ENCODE measurements at regions not wholly inside any gene's neighbourhood (a gene's known extent, or its start where the extent isn't known, plus 50 kb on each side); places are given as distances from the start of the nearest gene placed in this dataset.

- H3K36me3 Mint-ChIP-seq (ENCODE audit: low read depth), result no peaks in the 10 kb centered on the region
- no peak for DNase-seq
- H3K4me1 Mint-ChIP-seq, result no peaks in the 10 kb centered on the region
- ChIA-PET POLR2A (no interaction called here), CTCF (no interaction called here)
- H3K27ac Mint-ChIP-seq, result no peak overlapping the region
- H3K27me3 Mint-ChIP-seq, result no peaks in the 10 kb centered on the region
- no peak overlapping the region for H3K4me3 Mint-ChIP-seq
- no peaks in the 10 kb centered on the region for H3K9me3 Mint-ChIP-seq
Observed at GRCh38 chrY:8202837-8203236, 1134.4 kb upstream of the TSPY4 start.

DNA sequence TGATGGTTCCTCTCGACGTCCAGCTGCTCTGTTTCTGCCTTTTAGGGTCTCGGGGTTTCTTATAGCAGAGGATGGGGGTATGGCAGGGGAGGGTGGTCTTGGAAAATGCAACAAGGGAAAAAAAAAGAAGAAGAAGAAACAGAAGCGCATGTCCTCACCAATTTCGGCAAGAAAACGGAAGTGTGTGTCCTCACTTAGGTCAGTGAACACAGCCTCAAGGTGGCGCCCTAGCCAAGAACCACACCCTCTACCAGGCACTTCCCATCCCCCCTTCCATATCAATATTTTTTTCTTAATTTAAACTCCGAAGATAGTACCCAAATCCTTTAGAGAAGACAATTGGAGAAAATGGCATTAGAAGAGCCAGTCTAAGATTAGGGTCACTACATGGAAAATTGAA lies 1096.1 kb upstream of the TSPY4 start:
- ChIA-PET POLR2A (no interaction called here), CTCF (no interaction called here)
- no peak for DNase-seq
- Mint-ChIP-seq H3K27me3 (no peaks in the 10 kb centered on the region), H3K4me1 (no peaks in the 10 kb centered on the region), H3K4me3 (no peak overlapping the region), H3K9me3 (no peaks in the 10 kb centered on the region), H3K27ac (no peak overlapping the region), H3K36me3 (ENCODE audit: low read depth) (no peaks in the 10 kb centered on the region)

GRCh38 chrY:8273807-8274206 lies 1063.5 kb upstream of the TSPY4 start:
- POLR2A ChIA-PET, result no interaction called here
- no peaks in the 10 kb centered on the region for H3K36me3 Mint-ChIP-seq (ENCODE audit: low read depth)
- H3K27me3 Mint-ChIP-seq, result peaks cover 1% of the 10 kb centered on the region
- H3K9me3 Mint-ChIP-seq, result no peaks in the 10 kb centered on the region
- no peaks in the 10 kb centered on the region for H3K4me1 Mint-ChIP-seq
- no peak for DNase-seq
- H3K4me3 Mint-ChIP-seq, result no peak overlapping the region
- no peak overlapping the region for H3K27ac Mint-ChIP-seq
- CTCF ChIA-PET, result no interaction called here

DNA sequence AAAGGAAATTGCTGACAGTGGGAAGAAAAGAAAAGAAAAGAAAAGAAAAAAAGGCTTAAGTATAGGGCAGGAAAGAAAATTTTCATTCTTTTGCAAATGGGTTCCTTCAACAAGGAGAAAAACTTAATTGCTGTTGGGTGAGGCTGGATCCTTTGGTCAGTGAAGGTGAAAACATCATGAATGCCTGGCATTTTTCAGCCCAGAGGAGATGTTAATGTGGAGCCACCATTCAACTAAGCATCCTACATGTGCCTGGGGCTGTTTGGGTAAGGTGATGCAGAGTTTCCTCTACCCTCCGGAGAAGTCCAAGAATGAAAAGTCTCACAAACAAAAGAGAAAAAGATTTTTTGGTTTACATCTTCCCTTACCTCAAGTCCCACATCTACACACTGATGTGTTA lies 1032.2 kb upstream of the TSPY4 start:
- POLR2A ChIA-PET, result no interaction called here
- no peaks in the 10 kb centered on the region for H3K9me3 Mint-ChIP-seq
- DNase-seq, result no peak
- no peak overlapping the region for H3K4me3 Mint-ChIP-seq
- H3K27ac Mint-ChIP-seq, result no peak overlapping the region
- H3K4me1 Mint-ChIP-seq, result no peaks in the 10 kb centered on the region
- no peaks in the 10 kb centered on the region for H3K27me3 Mint-ChIP-seq
- no peaks in the 10 kb centered on the region for H3K36me3 Mint-ChIP-seq (ENCODE audit: low read depth)
- CTCF ChIA-PET, result no interaction called here

DNA sequence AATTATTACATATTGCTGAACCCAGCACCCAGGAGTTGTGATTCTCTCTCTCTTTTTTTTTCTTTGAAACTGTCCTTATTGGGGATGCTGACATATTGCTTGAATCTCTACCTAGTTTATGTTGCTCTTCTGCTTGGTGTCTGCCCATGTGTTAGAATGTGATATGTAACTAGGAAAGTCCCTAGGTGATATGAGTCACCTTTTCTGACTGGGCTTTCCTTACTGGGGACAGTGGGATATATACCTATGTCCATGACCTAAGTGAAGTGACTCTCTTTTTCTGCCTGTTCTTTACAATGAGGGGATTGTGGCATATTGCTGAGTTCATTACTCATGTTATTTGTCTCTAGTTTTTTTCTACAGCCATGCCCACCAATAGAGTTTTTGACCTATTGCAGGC lies 1013.2 kb upstream of the TSPY4 start:
- no peak overlapping the region for H3K4me3 Mint-ChIP-seq
- H3K27me3 Mint-ChIP-seq, result no peaks in the 10 kb centered on the region
- no peaks in the 10 kb centered on the region for H3K4me1 Mint-ChIP-seq
- ChIA-PET CTCF (no interaction called here), POLR2A (no interaction called here)
- no peak for DNase-seq
- no peak overlapping the region for H3K27ac Mint-ChIP-seq
- H3K36me3 Mint-ChIP-seq (ENCODE audit: low read depth), result no peaks in the 10 kb centered on the region
- H3K9me3 Mint-ChIP-seq, result no peaks in the 10 kb centered on the region

GRCh38 chrY:8326944-8327343 lies 1010.3 kb upstream of the TSPY4 start:
- Mint-ChIP-seq H3K36me3 (ENCODE audit: low read depth) (no peaks in the 10 kb centered on the region), H3K9me3 (no peaks in the 10 kb centered on the region), H3K4me1 (no peaks in the 10 kb centered on the region), H3K4me3 (no peak overlapping the region), H3K27ac (no peak overlapping the region), H3K27me3 (no peaks in the 10 kb centered on the region)
- no peak for DNase-seq
- POLR2A ChIA-PET, result no interaction called here
- CTCF ChIA-PET, result no interaction called here

DNA sequence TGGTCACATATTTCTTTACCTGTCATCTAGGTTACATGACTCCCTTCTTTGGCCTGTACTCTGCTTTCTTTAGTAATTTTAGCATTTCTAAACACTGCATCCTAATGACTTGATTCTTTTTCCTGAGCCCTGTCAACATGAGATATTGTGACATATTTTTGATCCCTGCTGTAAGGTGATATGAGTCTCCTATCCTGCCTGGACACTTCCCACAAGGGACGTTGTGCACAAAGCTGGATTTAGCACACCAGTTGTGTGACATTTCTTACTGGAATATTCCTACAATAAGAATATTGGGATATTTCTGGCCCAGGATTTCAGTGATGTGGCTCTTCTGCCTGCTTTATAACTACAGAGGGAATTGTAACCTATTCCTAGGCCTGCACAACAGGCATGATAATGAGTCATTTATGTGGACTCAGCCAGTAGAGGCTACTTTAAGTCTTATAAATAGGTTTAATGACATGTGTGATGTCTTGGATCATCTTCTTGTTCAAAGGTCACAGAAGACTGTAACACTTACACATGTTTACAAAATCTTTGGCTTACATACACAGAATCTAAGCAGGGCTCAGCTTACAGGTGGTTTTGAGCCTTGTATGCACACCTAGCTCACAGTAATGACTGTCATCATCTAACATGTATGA lies 1009.4 kb upstream of the TSPY4 start:
- no peaks in the 10 kb centered on the region for H3K9me3 Mint-ChIP-seq
- ChIA-PET CTCF (no interaction called here), POLR2A (no interaction called here)
- H3K4me1 Mint-ChIP-seq, result no peaks in the 10 kb centered on the region
- no peaks in the 10 kb centered on the region for H3K27me3 Mint-ChIP-seq
- no peak overlapping the region for H3K4me3 Mint-ChIP-seq
- no peaks in the 10 kb centered on the region for H3K36me3 Mint-ChIP-seq (ENCODE audit: low read depth)
- H3K27ac Mint-ChIP-seq, result no peak overlapping the region
- DNase-seq, result no peak

- H3K27ac Mint-ChIP-seq, result no peak overlapping the region
- no peaks in the 10 kb centered on the region for H3K36me3 Mint-ChIP-seq (ENCODE audit: low read depth)
- CTCF ChIA-PET, result no interaction called here
- DNase-seq, result no peak
- H3K9me3 Mint-ChIP-seq, result no peaks in the 10 kb centered on the region
- H3K4me1 Mint-ChIP-seq, result no peaks in the 10 kb centered on the region
- POLR2A ChIA-PET, result no interaction called here
- H3K4me3 Mint-ChIP-seq, result no peak overlapping the region
- H3K27me3 Mint-ChIP-seq, result no peaks in the 10 kb centered on the region
Observed at GRCh38 chrY:8329431-8329830, 1007.8 kb upstream of the TSPY4 start.

DNA sequence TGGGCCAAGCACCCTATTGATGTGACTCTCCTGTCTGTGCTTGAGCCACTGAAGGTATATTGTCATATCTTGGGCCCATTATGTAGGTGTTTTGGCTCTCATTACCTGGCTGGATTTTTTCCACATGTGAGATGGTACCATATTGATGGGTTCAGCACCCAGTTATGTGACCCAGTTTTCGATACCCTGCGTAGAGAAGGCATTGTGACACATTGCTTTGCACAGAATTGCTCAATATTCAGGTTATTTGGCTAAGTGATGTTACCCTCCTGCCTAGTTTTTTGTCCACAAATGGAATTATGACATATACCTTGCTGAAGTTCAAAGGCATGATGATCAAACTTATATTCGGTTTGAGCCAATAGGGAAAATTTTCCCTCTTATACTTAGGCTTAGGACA lies 1007.3 kb upstream of the TSPY4 start:
- DNase-seq, result no peak
- no peak overlapping the region for H3K4me3 Mint-ChIP-seq
- no peaks in the 10 kb centered on the region for H3K4me1 Mint-ChIP-seq
- no peaks in the 10 kb centered on the region for H3K9me3 Mint-ChIP-seq
- H3K36me3 Mint-ChIP-seq (ENCODE audit: low read depth), result no peaks in the 10 kb centered on the region
- ChIA-PET POLR2A (no interaction called here), CTCF (no interaction called here)
- no peaks in the 10 kb centered on the region for H3K27me3 Mint-ChIP-seq
- H3K27ac Mint-ChIP-seq, result no peak overlapping the region

- CTCF ChIA-PET, result no interaction called here
- Mint-ChIP-seq H3K27ac (no peak overlapping the region), H3K4me3 (no peak overlapping the region), H3K27me3 (no peaks in the 10 kb centered on the region), H3K4me1 (no peaks in the 10 kb centered on the region), H3K36me3 (ENCODE audit: low read depth) (no peaks in the 10 kb centered on the region), H3K9me3 (no peaks in the 10 kb centered on the region)
- POLR2A ChIA-PET, result no interaction called here
- no peak for DNase-seq
Observed at GRCh38 chrY:8333328-8333727, 1003.9 kb upstream of the TSPY4 start.

DNA sequence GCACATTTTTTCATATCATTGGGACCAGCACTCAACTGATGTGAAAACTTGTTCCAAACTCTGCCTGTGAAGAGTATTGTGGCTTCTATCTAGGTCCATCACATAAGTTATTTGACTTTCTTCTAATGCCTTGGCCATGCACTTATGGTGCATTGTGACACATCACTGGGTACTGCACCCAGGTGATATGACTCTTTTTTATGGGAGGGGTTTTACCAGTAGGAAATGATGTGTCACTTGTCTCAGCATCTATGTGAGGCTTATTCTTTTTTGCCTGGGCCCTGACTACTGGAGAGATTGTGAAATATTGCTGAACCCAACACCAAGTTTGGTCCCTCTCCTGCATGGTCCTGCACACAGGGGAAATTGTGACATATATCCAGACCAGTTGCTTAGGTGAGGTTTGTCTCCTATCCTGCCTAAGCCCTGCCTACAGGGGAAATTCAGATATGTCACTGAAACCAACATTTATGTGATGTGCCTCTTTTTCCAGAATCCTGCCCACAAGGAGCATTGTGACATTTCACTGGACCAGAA lies 1001.9 kb upstream of the TSPY4 start:
- Mint-ChIP-seq H3K4me1 (no peaks in the 10 kb centered on the region), H3K27me3 (no peaks in the 10 kb centered on the region), H3K4me3 (no peak overlapping the region), H3K36me3 (ENCODE audit: low read depth) (no peaks in the 10 kb centered on the region), H3K27ac (no peak overlapping the region), H3K9me3 (no peaks in the 10 kb centered on the region)
- DNase-seq, result no peak
- POLR2A ChIA-PET, result no interaction called here
- CTCF ChIA-PET, result no interaction called here

- Mint-ChIP-seq H3K27ac (no peak overlapping the region), H3K36me3 (ENCODE audit: low read depth) (no peaks in the 10 kb centered on the region)
- DNase-seq, result no peak
Observed at GRCh38 chrY:8336112-8336774, 1001.0 kb upstream of the TSPY4 start.

DNA sequence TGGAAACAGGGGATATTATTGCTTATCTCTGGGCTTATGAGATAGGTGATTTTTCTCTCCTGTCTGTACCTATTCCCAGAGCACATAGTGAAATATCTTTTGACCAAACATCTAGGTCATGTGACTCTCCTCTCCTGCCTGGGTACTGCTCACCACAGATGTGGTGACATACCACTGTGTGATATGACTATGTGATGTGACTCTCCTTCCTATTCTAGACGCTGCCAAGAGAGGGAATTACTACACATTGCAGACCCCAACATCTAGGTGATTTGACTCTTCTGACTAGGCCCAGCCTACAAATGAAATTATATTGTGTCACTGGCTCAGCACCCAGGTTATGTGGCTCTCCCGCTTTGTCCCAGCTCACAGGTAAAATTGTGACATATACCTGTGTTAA lies 996.3 kb upstream of the TSPY4 start:
- Mint-ChIP-seq H3K4me1 (no peaks in the 10 kb centered on the region), H3K27me3 (no peaks in the 10 kb centered on the region), H3K9me3 (no peaks in the 10 kb centered on the region), H3K4me3 (no peak overlapping the region), H3K27ac (no peak overlapping the region), H3K36me3 (ENCODE audit: low read depth) (no peaks in the 10 kb centered on the region)
- no peak for DNase-seq
- CTCF ChIA-PET, result no interaction called here
- POLR2A ChIA-PET, result no interaction called here

More at GRCh38 chrY:8336112-8336774, 1001.0 kb upstream of the TSPY4 start:
- ChIA-PET CTCF (no interaction called here), POLR2A (no interaction called here)
- Mint-ChIP-seq H3K4me1 (no peaks in the 10 kb centered on the region), H3K27me3 (no peaks in the 10 kb centered on the region), H3K9me3 (no peaks in the 10 kb centered on the region), H3K4me3 (no peak overlapping the region)

DNA sequence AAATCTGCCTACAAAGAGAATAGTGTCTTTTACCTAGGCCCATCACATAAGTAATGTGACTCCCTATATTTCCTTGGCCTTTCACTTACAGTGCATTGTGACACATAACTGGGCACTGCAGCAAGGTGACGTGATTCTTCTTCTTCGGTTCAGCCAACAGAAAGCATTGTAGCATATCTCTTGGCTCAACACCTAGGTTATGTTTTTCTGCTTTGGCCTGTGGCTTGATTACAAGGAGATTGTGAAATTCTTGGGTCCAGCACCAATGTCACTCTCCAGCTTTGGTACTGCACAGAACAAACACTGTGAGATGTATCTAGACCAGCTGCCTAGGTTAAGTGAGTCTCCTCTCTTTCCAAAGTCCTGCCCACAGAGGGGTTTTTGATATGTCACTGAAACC lies 995.1 kb upstream of the TSPY4 start:
- Mint-ChIP-seq H3K4me1 (no peaks in the 10 kb centered on the region), H3K27me3 (no peaks in the 10 kb centered on the region), H3K36me3 (ENCODE audit: low read depth) (no peaks in the 10 kb centered on the region), H3K9me3 (no peaks in the 10 kb centered on the region), H3K4me3 (no peak overlapping the region), H3K27ac (no peak overlapping the region)
- CTCF ChIA-PET, result no interaction called here
- POLR2A ChIA-PET, result no interaction called here
- no peak for DNase-seq

Data from activated CD4-positive, alpha-beta memory T cell treated with anti-CD3 and anti-CD28 coated beads, Interleukin-2, amount 10 ng/mL, durations not matched to agents 7 days and 5 days (primary cell).